OCI-LY7 (cell line): ENCODE measurements at regions not wholly inside any gene's neighbourhood (a gene's known extent, or its start where the extent isn't known, plus 50 kb on each side); places are given as distances from the start of the nearest gene placed in this dataset.

Experiments used
- BruUV-seq: library from RNA; stranded (reverse); fragments of 400-500 nt; replicated peaks from 2 replicates; lab custom pipeline; 2021; lab: Mats Ljungman, UMichigan
- CTCF ChIA-PET: fragments of 300-600 bp; sonication (Branson Sonifier 250); formaldehyde crosslinking; loops from one replicate; lab custom pipeline; 2022; ENCODE audit warnings: antibody characterized with exemption; ENCODE audit not compliant: unreplicated experiment; lab: Charles Lee
- POLR2A ChIA-PET: fragments of 300-600 bp; sonication (Branson Sonifier 250); formaldehyde crosslinking; loops from one replicate; lab custom pipeline; 2022; ENCODE audit warnings: antibody characterized with exemption; lab: Charles Lee
- DNase-seq: peaks from one replicate; pipeline ENCODE4 v3.0.0-alpha.2; 2015; ENCODE audit warnings: low spot score
- H2AFZ ChIP-seq: fragments of 200-600 bp; sonication (generic), shearing (Covaris generic); 2 replicates; pipeline ENCODE4 v1.6.1; 2014; ENCODE audit warnings: mild to moderate bottlenecking, antibody characterized with exemption, low read length, moderate library complexity
- H3K27ac ChIP-seq: fragments of 200-600 bp; sonication (generic); 2 replicates; pipeline ENCODE4 v1.5.1; 2014; ENCODE audit warnings: mixed run types, low read depth, mild to moderate bottlenecking, moderate library complexity, low read length, inconsistent platforms; ENCODE audit not compliant: poor library complexity, severe bottlenecking
- H3K36me3 ChIP-seq: fragments of 200-600 bp; sonication (generic); 2 replicates; pipeline ENCODE4 v1.6.1; 2014; ENCODE audit warnings: mild to moderate bottlenecking, antibody characterized with exemption, low read length, moderate library complexity, mixed read lengths; ENCODE audit not compliant: insufficient read depth
- H3K4me1 ChIP-seq: fragments of 200-600 bp; sonication (generic); 2 replicates; pipeline ENCODE4 v1.5.1; 2014; ENCODE audit warnings: mild to moderate bottlenecking, low read length; ENCODE audit not compliant: insufficient read depth, poor library complexity, severe bottlenecking
- H3K4me2 ChIP-seq: fragments of 200-600 bp; sonication (generic); 2 replicates; pipeline ENCODE4 v1.6.1; 2014; ENCODE audit warnings: mild to moderate bottlenecking, low read length
- H3K4me3 ChIP-seq: fragments of 200-600 bp; sonication (generic); 2 replicates; pipeline ENCODE4 v1.5.1; 2014; ENCODE audit warnings: mild to moderate bottlenecking, low read depth, low read length; ENCODE audit not compliant: poor library complexity, severe bottlenecking
- H3K79me2 ChIP-seq: fragments of 200-600 bp; sonication (generic); 2 replicates; pipeline ENCODE4 v1.6.1; 2016; ENCODE audit warnings: low read depth, mild to moderate bottlenecking, low read length, moderate library complexity, mixed read lengths; ENCODE audit not compliant: insufficient read depth
- H3K9me2 ChIP-seq: fragments of 200-600 bp; sonication (generic); 2 replicates; pipeline ENCODE4 v1.6.1; 2016; ENCODE audit warnings: mild to moderate bottlenecking, low read length, mixed read lengths; ENCODE audit not compliant: insufficient read depth
- H3K9me3 ChIP-seq: fragments of 200-600 bp; sonication (generic); 2 replicates; pipeline ENCODE4 v1.6.1; 2014; ENCODE audit warnings: mild to moderate bottlenecking, mixed run types, low read length, mixed read lengths
- H4K20me1 ChIP-seq: fragments of 200-600 bp; sonication (generic); 2 replicates; pipeline ENCODE4 v1.6.1; 2014; ENCODE audit warnings: mild to moderate bottlenecking, antibody characterized with exemption, low read length, moderate library complexity, mixed read lengths; ENCODE audit not compliant: insufficient read depth
- CTCF ChIP-seq: fragments of 200-600 bp; sonication (generic); conservative IDR thresholded peaks from 2 replicates; pipeline ENCODE4 v1.5.1; 2014; ENCODE audit warnings: mild to moderate bottlenecking, antibody characterized with exemption, low read length, moderate library complexity, mixed read lengths
- EZH2phosphoT487 ChIP-seq: fragments of 200-600 bp; sonication (generic); IDR thresholded peaks from 2 replicates; pipeline ENCODE4 v1.6.1; 2018; ENCODE audit warnings: low read depth, borderline replicate concordance, mild to moderate bottlenecking, mixed run types, antibody characterized with exemption, low read length, moderate library complexity, mixed read lengths
- intact Hi-C: fragments of 100-400 bp; cut with micrococcal nuclease; formaldehyde crosslinking; loops from one replicate; pipeline ENCODE4 v1.10.0; 2022; ENCODE audit not compliant: unreplicated experiment

GRCh38 chr4:101419336-101420135 is 72.2 kb upstream of the PPP3CA start:
- TF ChIP-seq EZH2phosphoT487, result no peak
- TF ChIP-seq CTCF, result no peak
- POLR2A ChIA-PET, result interaction anchor here (0.5 to 0.6 kb wide), 2 partner anchors 80 to 1859 kb away, joined by 3 to 4 read pairs; no protein-coding TSS in a partner anchor
- H3K4me1 ChIP-seq, result no peaks in the 10 kb centered on the region
- intact Hi-C loops, result no loop called here
- no peak overlapping the region for H3K4me3 ChIP-seq
- no peak for DNase-seq
- H3K4me2 ChIP-seq, result no peak overlapping the region
- H3K36me3 ChIP-seq, result no peaks in the 10 kb centered on the region
- no peaks in the 10 kb centered on the region for H3K79me2 ChIP-seq
- no TSS peak for BruUV-seq
- no peaks in the 10 kb centered on the region for H3K9me3 ChIP-seq
- CTCF ChIA-PET, result no interaction called here
- no peak overlapping the region for H2AFZ ChIP-seq
- no peak overlapping the region for H3K27ac ChIP-seq
- H4K20me1 ChIP-seq, result no peaks in the 10 kb centered on the region
- no peaks in the 10 kb centered on the region for H3K9me2 ChIP-seq

- Histone ChIP-seq H3K4me1 (no peaks in the 10 kb centered on the region), H3K9me2 (no peaks in the 10 kb centered on the region), H3K36me3 (no peaks in the 10 kb centered on the region), H3K4me3 (no peak overlapping the region), H3K79me2 (no peaks in the 10 kb centered on the region), H3K4me2 (no peak overlapping the region), H4K20me1 (no peaks in the 10 kb centered on the region), H2AFZ (no peak overlapping the region), H3K9me3 (no peaks in the 10 kb centered on the region), H3K27ac (no peak overlapping the region)
- TF ChIP-seq CTCF (no peak), EZH2phosphoT487 (no peak)
- intact Hi-C loops, result no loop called here
- ChIA-PET POLR2A (interaction anchor here (0.5 to 0.7 kb wide), 2 partner anchors 19 to 1860 kb away, joined by 3 read pairs; no protein-coding TSS in a partner anchor), CTCF (no interaction called here)
- no TSS peak for BruUV-seq
- DNase-seq, result no peak
Observed at GRCh38 chr4:101418466-101418865, 71.1 kb upstream of the PPP3CA start.

GRCh38 chr4:101418055-101418454 is 70.7 kb upstream of the PPP3CA start:
- intact Hi-C loops, result no loop called here
- no peak for DNase-seq
- H3K27ac ChIP-seq, result no peak overlapping the region
- H3K9me2 ChIP-seq, result no peaks in the 10 kb centered on the region
- no peaks in the 10 kb centered on the region for H3K36me3 ChIP-seq
- no peak overlapping the region for H2AFZ ChIP-seq
- no peaks in the 10 kb centered on the region for H3K9me3 ChIP-seq
- no peak overlapping the region for H3K4me2 ChIP-seq
- POLR2A ChIA-PET, result interaction anchor here (0.7 kb wide), 1 partner anchor 19 kb away, joined by 3 read pairs; no protein-coding TSS in a partner anchor
- TF ChIP-seq EZH2phosphoT487, result no peak
- TF ChIP-seq CTCF, result no peak
- no TSS peak for BruUV-seq
- no peaks in the 10 kb centered on the region for H4K20me1 ChIP-seq
- CTCF ChIA-PET, result no interaction called here
- H3K4me3 ChIP-seq, result no peak overlapping the region
- H3K4me1 ChIP-seq, result no peaks in the 10 kb centered on the region
- no peaks in the 10 kb centered on the region for H3K79me2 ChIP-seq
